Stimulated activated naive B cell treated with anti-CD40 and anti-IgM and Interleukin-4, amounts not matched to agents 10 μg/mL and 1 μg/mL and 100 μg/mL, for 72 hours (primary cell): ENCODE measurements at regions not wholly inside any gene's neighbourhood (a gene's known extent, or its start where the extent isn't known, plus 50 kb on each side); places are given as distances from the start of the nearest gene placed in this dataset.
A peak's percentile ranks its signal among the peaks of the same experiment; 100 is the strongest.

ENCODE experiments used
- ATAC-seq, 2 donors: fragments of 150-1000 bp; cut with Tn5 transposase; replicated peaks; 2 replicates each; pipeline ENCODE4 v1.10.0; 2021; ENCODE audit warnings: moderate library complexity in 1 of 2
- DNase-seq: peaks from one replicate; pipeline ENCODE4 v3.0.0; 2021
- H3K27ac Mint-ChIP-seq: one replicate; pipeline ENCODE4 v1.8.0; 2022; ENCODE audit warnings: mild to moderate bottlenecking, mixed read lengths
- H3K27me3 Mint-ChIP-seq, 2 donors: one replicate each; pipeline ENCODE4 v1.8.0; 2022; ENCODE audit warnings: mixed read lengths in 2 of 2
- H3K36me3 Mint-ChIP-seq, 2 donors: one replicate each; pipeline ENCODE4 v1.8.0; 2022; ENCODE audit warnings: mixed read lengths in 2 of 2, mild to moderate bottlenecking in 1 of 2
- H3K4me1 Mint-ChIP-seq, 2 donors: one replicate each; pipeline ENCODE4 v1.8.0; 2022; ENCODE audit warnings: mixed read lengths in 2 of 2, mild to moderate bottlenecking in 1 of 2
- H3K4me3 Mint-ChIP-seq, 2 donors: one replicate each; pipeline ENCODE4 v1.8.0; 2022; ENCODE audit warnings: mild to moderate bottlenecking in 2 of 2, mixed read lengths in 2 of 2, moderate library complexity in 1 of 2
- H3K9me3 Mint-ChIP-seq, 2 donors: one replicate each; pipeline ENCODE4 v1.8.0; 2022; ENCODE audit warnings: mixed read lengths in 2 of 2, mild to moderate bottlenecking in 1 of 2

GRCh38 chr5:14090755-14091154 lies 52.4 kb upstream of the TRIO start:
- ATAC-seq (no peak), DNase-seq (no peak)
- no peak overlapping the region for H3K4me3 Mint-ChIP-seq
- H3K36me3 Mint-ChIP-seq, result peaks cover 0 to 4% of the 10 kb centered on the region in 2 donors
- H3K27me3 Mint-ChIP-seq, result peaks cover 30 to 34% of the 10 kb centered on the region in 2 donors
- no peaks in the 10 kb centered on the region for H3K4me1 Mint-ChIP-seq
- H3K9me3 Mint-ChIP-seq, result peaks cover 0 to 6% of the 10 kb centered on the region in 2 donors
- no peak overlapping the region for H3K27ac Mint-ChIP-seq

- no peak overlapping the region for H3K4me3 Mint-ChIP-seq
- H3K27ac Mint-ChIP-seq, result no peak overlapping the region
- peaks cover 0 to 6% of the 10 kb centered on the region in 2 donors for H3K9me3 Mint-ChIP-seq
- ATAC-seq (no peak), DNase-seq (no peak)
- H3K27me3 Mint-ChIP-seq, result peaks cover 32 to 38% of the 10 kb centered on the region in 2 donors
- no peaks in the 10 kb centered on the region for H3K4me1 Mint-ChIP-seq
- peaks cover 0 to 4% of the 10 kb centered on the region in 2 donors for H3K36me3 Mint-ChIP-seq
These were observed 52.9 kb upstream of the TRIO start for GRCh38 chr5:14090290-14090689.

GRCh38 chr5:14089198-14089597 lies 53.9 kb upstream of the TRIO start:
- Mint-ChIP-seq H3K4me3 (no peak overlapping the region), H3K27me3 (peaks cover 31 to 42% of the 10 kb centered on the region in 2 donors), H3K27ac (no peak overlapping the region), H3K4me1 (no peaks in the 10 kb centered on the region), H3K9me3 (peaks cover 0 to 6% of the 10 kb centered on the region in 2 donors), H3K36me3 (peaks cover 0 to 4% of the 10 kb centered on the region in 2 donors)
- no peak for ATAC-seq
- no peak for DNase-seq

GRCh38 chr5:14086261-14086660 lies 56.9 kb upstream of the TRIO start:
- ATAC-seq (no peak), DNase-seq (no peak)
- H3K27me3 Mint-ChIP-seq, result peaks cover 35 to 36% of the 10 kb centered on the region in 2 donors
- no peak overlapping the region for H3K4me3 Mint-ChIP-seq
- peaks cover 0 to 6% of the 10 kb centered on the region in 2 donors for H3K9me3 Mint-ChIP-seq
- H3K4me1 Mint-ChIP-seq, result no peaks in the 10 kb centered on the region
- peak overlapping the region; percentile 31 for H3K27ac Mint-ChIP-seq
- H3K36me3 Mint-ChIP-seq, result peaks cover 0 to 4% of the 10 kb centered on the region in 2 donors

- no peak overlapping the region for H3K4me3 Mint-ChIP-seq
- no peaks in the 10 kb centered on the region for H3K4me1 Mint-ChIP-seq
- no peak overlapping the region for H3K27ac Mint-ChIP-seq
- H3K36me3 Mint-ChIP-seq, result no peaks in the 10 kb centered on the region
- no peaks in the 10 kb centered on the region for H3K9me3 Mint-ChIP-seq
- H3K27me3 Mint-ChIP-seq, result peaks cover 26 to 27% of the 10 kb centered on the region in 2 donors
- DNase-seq, result no peak
- ATAC-seq, result no peak
These were observed 60.2 kb upstream of the TRIO start for GRCh38 chr5:14082973-14083372.

- H3K36me3 Mint-ChIP-seq, result no peaks in the 10 kb centered on the region
- no peak for ATAC-seq
- no peaks in the 10 kb centered on the region for H3K4me1 Mint-ChIP-seq
- H3K4me3 Mint-ChIP-seq, result no peak overlapping the region
- no peak for DNase-seq
- H3K9me3 Mint-ChIP-seq, result no peaks in the 10 kb centered on the region
- H3K27ac Mint-ChIP-seq, result no peak overlapping the region
- H3K27me3 Mint-ChIP-seq, result peaks cover 26 to 31% of the 10 kb centered on the region in 2 donors
These were observed 60.6 kb upstream of the TRIO start for GRCh38 chr5:14082523-14082922.

- H3K36me3 Mint-ChIP-seq, result no peaks in the 10 kb centered on the region
- DNase-seq (no peak), ATAC-seq (no peak)
- H3K27ac Mint-ChIP-seq, result no peak overlapping the region
- H3K27me3 Mint-ChIP-seq, result peaks cover 20 to 32% of the 10 kb centered on the region in 2 donors
- H3K9me3 Mint-ChIP-seq, result no peaks in the 10 kb centered on the region
- no peak overlapping the region for H3K4me3 Mint-ChIP-seq
- H3K4me1 Mint-ChIP-seq, result no peaks in the 10 kb centered on the region
These were observed 61.4 kb upstream of the TRIO start for GRCh38 chr5:14081791-14082190.

GRCh38 chr5:14078716-14079115 lies 64.4 kb upstream of the TRIO start:
- no peak overlapping the region for H3K4me3 Mint-ChIP-seq
- peaks cover 18 to 28% of the 10 kb centered on the region in 2 donors for H3K27me3 Mint-ChIP-seq
- H3K4me1 Mint-ChIP-seq, result no peaks in the 10 kb centered on the region
- ATAC-seq (no peak), DNase-seq (no peak)
- H3K9me3 Mint-ChIP-seq, result no peaks in the 10 kb centered on the region
- no peaks in the 10 kb centered on the region for H3K36me3 Mint-ChIP-seq
- H3K27ac Mint-ChIP-seq, result no peak overlapping the region

GRCh38 chr5:14077501-14077900 lies 65.6 kb upstream of the TRIO start:
- no peak for DNase-seq
- ATAC-seq, result no peak
- Mint-ChIP-seq H3K27ac (no peak overlapping the region), H3K9me3 (no peaks in the 10 kb centered on the region), H3K36me3 (no peaks in the 10 kb centered on the region), H3K4me3 (no peak overlapping the region), H3K4me1 (no peaks in the 10 kb centered on the region), H3K27me3 (peaks cover 21 to 31% of the 10 kb centered on the region in 2 donors)

- Mint-ChIP-seq H3K36me3 (no peaks in the 10 kb centered on the region), H3K9me3 (no peaks in the 10 kb centered on the region), H3K4me1 (no peaks in the 10 kb centered on the region), H3K27ac (no peak overlapping the region), H3K27me3 (peaks cover 24 to 40% of the 10 kb centered on the region in 2 donors), H3K4me3 (no peak overlapping the region)
- DNase-seq (no peak), ATAC-seq (no peak)
These were observed 66.6 kb upstream of the TRIO start for GRCh38 chr5:14076561-14076960.

- H3K9me3 Mint-ChIP-seq, result no peaks in the 10 kb centered on the region
- no peaks in the 10 kb centered on the region for H3K4me1 Mint-ChIP-seq
- peaks cover 27 to 47% of the 10 kb centered on the region in 2 donors for H3K27me3 Mint-ChIP-seq
- no peak overlapping the region for H3K27ac Mint-ChIP-seq
- H3K36me3 Mint-ChIP-seq, result no peaks in the 10 kb centered on the region
- ATAC-seq (no peak), DNase-seq (no peak)
- H3K4me3 Mint-ChIP-seq, result no peak overlapping the region
These were observed 67.2 kb upstream of the TRIO start for GRCh38 chr5:14075937-14076336.

- Mint-ChIP-seq H3K27ac (no peak overlapping the region), H3K27me3 (peaks cover 32 to 39% of the 10 kb centered on the region in 2 donors), H3K36me3 (no peaks in the 10 kb centered on the region), H3K4me1 (no peaks in the 10 kb centered on the region), H3K9me3 (no peaks in the 10 kb centered on the region), H3K4me3 (no peak overlapping the region)
- ATAC-seq, result no peak
- no peak for DNase-seq
These were observed 71.7 kb upstream of the TRIO start for GRCh38 chr5:14071433-14071832.

GRCh38 chr5:14069021-14069420 lies 74.1 kb upstream of the TRIO start:
- DNase-seq (no peak), ATAC-seq (no peak)
- H3K4me1 Mint-ChIP-seq, result no peaks in the 10 kb centered on the region
- peaks cover 31 to 34% of the 10 kb centered on the region in 2 donors for H3K27me3 Mint-ChIP-seq
- no peak overlapping the region for H3K27ac Mint-ChIP-seq
- H3K4me3 Mint-ChIP-seq, result no peak overlapping the region
- H3K9me3 Mint-ChIP-seq, result no peaks in the 10 kb centered on the region
- H3K36me3 Mint-ChIP-seq, result no peaks in the 10 kb centered on the region

- Mint-ChIP-seq H3K4me1 (no peaks in the 10 kb centered on the region), H3K36me3 (no peaks in the 10 kb centered on the region), H3K27ac (no peak overlapping the region), H3K9me3 (no peaks in the 10 kb centered on the region), H3K4me3 (no peak overlapping the region), H3K27me3 (peaks cover 30 to 31% of the 10 kb centered on the region in 2 donors)
- ATAC-seq, result no peak
- DNase-seq, result no peak
These were observed 75.0 kb upstream of the TRIO start for GRCh38 chr5:14068136-14068535.

- no peak for DNase-seq
- Mint-ChIP-seq H3K36me3 (no peaks in the 10 kb centered on the region), H3K4me3 (no peak overlapping the region), H3K27ac (no peak overlapping the region), H3K27me3 (peaks cover 12 to 17% of the 10 kb centered on the region in 2 donors), H3K9me3 (no peaks in the 10 kb centered on the region), H3K4me1 (no peaks in the 10 kb centered on the region)
- no peak for ATAC-seq
These were observed 76.8 kb upstream of the TRIO start for GRCh38 chr5:14066326-14066725.

GRCh38 chr5:14064841-14065240 lies 78.3 kb upstream of the TRIO start:
- DNase-seq (no peak), ATAC-seq (no peak)
- H3K4me3 Mint-ChIP-seq, result no peak overlapping the region
- H3K4me1 Mint-ChIP-seq, result no peaks in the 10 kb centered on the region
- peaks cover 3 to 7% of the 10 kb centered on the region in 2 donors for H3K9me3 Mint-ChIP-seq
- H3K27ac Mint-ChIP-seq, result no peak overlapping the region
- peaks cover 8 to 22% of the 10 kb centered on the region in 2 donors for H3K27me3 Mint-ChIP-seq
- peaks cover 0 to 3% of the 10 kb centered on the region in 2 donors for H3K36me3 Mint-ChIP-seq
